A172 (cell line): ENCODE measurements at regions not wholly inside any gene's neighbourhood (a gene's known extent, or its start where the extent isn't known, plus 50 kb on each side); places are given as distances from the start of the nearest gene placed in this dataset.

Source experiments
- DNase-seq: peaks from one replicate; pipeline ENCODE4 v3.0.0-alpha.2; 2015; ENCODE audit warnings: low spot score

GRCh38 chr6:82740072-82740471 lies 325.6 kb downstream of the UBE3D start:
- DNase-seq: no peak

- no peak for DNase-seq
These were observed 324.2 kb downstream of the UBE3D start for GRCh38 chr6:82741325-82741995.

- DNase-seq: no peak
These were observed 323.6 kb downstream of the UBE3D start for GRCh38 chr6:82741996-82742385.

- DNase-seq: no peak
These were observed 321.2 kb downstream of the UBE3D start for GRCh38 chr6:82744286-82745015.

- DNase-seq: no peak
These were observed 315.1 kb downstream of the UBE3D start for GRCh38 chr6:82750556-82750955.

- no peak for DNase-seq
These were observed 313.9 kb downstream of the UBE3D start for GRCh38 chr6:82751718-82752117.

GRCh38 chr6:82761674-82762345 lies 303.8 kb downstream of the UBE3D start:
- no peak for DNase-seq

GRCh38 chr6:82766476-82766875 lies 299.2 kb downstream of the UBE3D start:
- DNase-seq: no peak

GRCh38 chr6:82767037-82767436 lies 298.6 kb downstream of the UBE3D start:
- DNase-seq: no peak

- no peak for DNase-seq
These were observed 298.2 kb downstream of the UBE3D start for GRCh38 chr6:82767447-82767846.

- no peak for DNase-seq
These were observed 292.6 kb downstream of the UBE3D start for GRCh38 chr6:82772851-82773717.

GRCh38 chr6:82775361-82775760 lies 290.3 kb downstream of the UBE3D start:
- no peak for DNase-seq

GRCh38 chr6:82775981-82776380 lies 289.7 kb downstream of the UBE3D start:
- no peak for DNase-seq

- DNase-seq: no peak
These were observed 286.6 kb downstream of the UBE3D start for GRCh38 chr6:82779041-82779440.

- no peak for DNase-seq
These were observed 285.3 kb downstream of the UBE3D start for GRCh38 chr6:82780334-82780733.

GRCh38 chr6:82781620-82782204 lies 283.9 kb downstream of the UBE3D start:
- DNase-seq: no peak

- no peak for DNase-seq
These were observed 281.9 kb downstream of the UBE3D start for GRCh38 chr6:82783587-82784236.

- no peak for DNase-seq
These were observed 280.4 kb downstream of the UBE3D start for GRCh38 chr6:82785206-82785605.

GRCh38 chr6:82786248-82786647 lies 279.4 kb downstream of the UBE3D start:
- DNase-seq: peak; percentile 13

- DNase-seq: no peak
These were observed 269.7 kb downstream of the UBE3D start for GRCh38 chr6:82795940-82796339.

GRCh38 chr6:82801083-82801482 lies 264.6 kb downstream of the UBE3D start:
- no peak for DNase-seq
